ENCODE measurements at regions not wholly inside any gene's neighbourhood (a gene's known extent, or its start where the extent isn't known, plus 50 kb on each side); places are given as distances from the start of the nearest gene placed in this dataset.
"Not testable (repeated sequence)": the region's sequence is repeated elsewhere in the genome, so short reads cannot be mapped to it uniquely, and the experiment has no call there.

GRCh38 chr10:43923328-43923727 lies 274.6 kb upstream of the ZNF32 start:
- Histone ChIP-seq H3K9me3 (no peaks in the 10 kb centered on the region), H3K36me3 (no peaks in the 10 kb centered on the region), H3K4me3 (no peak overlapping the region), H3K4me1 (no peaks in the 10 kb centered on the region), H3K27me3 (no peaks in the 10 kb centered on the region), H3K27ac (no peak overlapping the region)
- intact Hi-C loops (cut with DNase I), result no loop called here
- TF ChIP-seq CTCF (IDR thresholded peaks at IDR 0.05), result no peak
- DNase-seq, result no peak
- no peak for ATAC-seq

DNA sequence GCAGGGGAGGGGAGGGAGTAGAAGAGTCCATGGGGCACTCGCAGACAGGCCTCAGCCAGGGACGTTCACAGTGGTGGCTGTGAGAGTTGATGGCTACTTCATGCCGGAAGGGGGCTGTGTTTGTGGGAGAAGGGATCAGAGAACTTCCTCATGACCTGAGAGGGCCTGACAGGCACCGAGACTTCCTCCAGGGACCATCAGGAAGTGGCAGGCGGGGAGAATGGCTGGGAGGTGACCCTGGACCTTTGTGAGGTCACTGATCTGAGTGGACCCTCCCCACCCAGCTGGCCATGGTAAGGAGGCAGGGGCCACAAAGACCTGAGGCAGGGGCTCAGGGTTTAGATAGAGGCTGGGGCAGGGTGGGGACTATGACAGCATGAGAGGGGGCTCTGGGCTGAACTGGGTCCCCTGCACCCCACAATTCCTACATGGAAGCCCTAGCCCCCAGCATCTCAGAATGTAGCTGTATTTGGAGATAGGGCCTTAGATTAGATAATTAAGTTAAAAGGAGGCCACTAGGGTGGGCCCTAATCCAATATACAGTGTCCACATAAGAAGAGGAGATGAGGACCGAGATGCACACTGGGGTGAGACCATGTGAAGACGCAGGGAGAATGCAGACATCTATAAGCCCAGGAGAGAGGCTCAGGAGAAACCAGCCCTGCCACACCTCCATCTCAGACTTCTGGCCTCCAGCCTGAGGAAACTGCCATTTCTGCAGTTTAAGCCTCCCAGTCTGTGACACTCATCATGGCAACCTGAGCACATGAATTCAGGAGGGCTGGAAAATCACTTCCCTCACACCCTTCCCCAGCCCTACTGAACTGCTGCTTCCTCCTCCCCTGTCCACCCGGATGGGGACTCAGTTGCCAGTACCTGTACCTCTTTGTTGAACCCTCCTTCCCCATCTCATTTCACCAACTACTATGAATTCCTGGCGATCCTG lies 273.9 kb upstream of the ZNF32 start:
- Histone ChIP-seq H3K27ac (no peak overlapping the region), H3K27me3 (no peaks in the 10 kb centered on the region), H3K36me3 (no peaks in the 10 kb centered on the region), H3K9me3 (no peaks in the 10 kb centered on the region), H3K4me1 (no peaks in the 10 kb centered on the region), H3K4me3 (no peak overlapping the region)
- no peak for DNase-seq
- no peak for TF ChIP-seq CTCF (IDR thresholded peaks at IDR 0.05)
- peak; percentile 30 for ATAC-seq
- intact Hi-C loops (cut with DNase I), result no loop called here

GRCh38 chr10:43921881-43922280 lies 273.2 kb upstream of the ZNF32 start:
- Histone ChIP-seq H3K27ac (no peak overlapping the region), H3K4me3 (no peak overlapping the region), H3K9me3 (no peaks in the 10 kb centered on the region), H3K27me3 (no peaks in the 10 kb centered on the region), H3K36me3 (no peaks in the 10 kb centered on the region), H3K4me1 (no peaks in the 10 kb centered on the region)
- no peak for TF ChIP-seq CTCF (IDR thresholded peaks at IDR 0.05)
- peak; percentile 37 for DNase-seq
- intact Hi-C loops (cut with DNase I), result no loop called here
- ATAC-seq, result peak; percentile 10

DNA sequence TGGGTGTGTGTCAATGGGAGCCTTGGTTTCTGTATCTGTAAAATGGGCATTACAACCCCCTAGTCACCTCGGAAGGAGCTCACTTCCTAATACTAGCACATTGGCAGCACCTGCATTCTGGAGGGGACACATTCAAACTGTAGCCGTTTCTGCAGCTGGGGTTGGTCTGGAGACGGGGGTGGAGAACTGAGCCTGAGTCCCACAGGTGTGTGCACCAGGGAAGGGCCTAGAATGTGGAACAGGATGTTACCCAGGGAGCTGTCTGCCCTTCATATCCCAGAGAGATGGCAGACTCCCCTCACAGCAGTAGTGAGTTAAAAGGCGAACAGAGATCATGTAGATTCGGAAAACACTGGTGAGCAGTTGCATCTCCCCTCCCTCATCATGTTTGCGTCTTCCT lies 272.8 kb upstream of the ZNF32 start:
- H3K4me3 ChIP-seq, result no peak overlapping the region
- intact Hi-C loops (cut with DNase I), result no loop called here
- no peaks in the 10 kb centered on the region for H3K27me3 ChIP-seq
- ATAC-seq, result no peak
- no peaks in the 10 kb centered on the region for H3K36me3 ChIP-seq
- TF ChIP-seq CTCF (IDR thresholded peaks at IDR 0.05), result no peak
- no peak overlapping the region for H3K27ac ChIP-seq
- peak; percentile 25 for DNase-seq
- no peaks in the 10 kb centered on the region for H3K4me1 ChIP-seq
- no peaks in the 10 kb centered on the region for H3K9me3 ChIP-seq

- H3K4me1 ChIP-seq; ATAC-seq; H3K27me3 ChIP-seq; H3K27ac ChIP-seq; DNase-seq; H3K36me3 ChIP-seq; intact Hi-C loops (cut with DNase I); H3K4me3 ChIP-seq; H3K9me3 ChIP-seq: not testable (repeated sequence)
Measured at GRCh38 chr10:43920236-43920758, 271.6 kb upstream of the ZNF32 start.

DNA sequence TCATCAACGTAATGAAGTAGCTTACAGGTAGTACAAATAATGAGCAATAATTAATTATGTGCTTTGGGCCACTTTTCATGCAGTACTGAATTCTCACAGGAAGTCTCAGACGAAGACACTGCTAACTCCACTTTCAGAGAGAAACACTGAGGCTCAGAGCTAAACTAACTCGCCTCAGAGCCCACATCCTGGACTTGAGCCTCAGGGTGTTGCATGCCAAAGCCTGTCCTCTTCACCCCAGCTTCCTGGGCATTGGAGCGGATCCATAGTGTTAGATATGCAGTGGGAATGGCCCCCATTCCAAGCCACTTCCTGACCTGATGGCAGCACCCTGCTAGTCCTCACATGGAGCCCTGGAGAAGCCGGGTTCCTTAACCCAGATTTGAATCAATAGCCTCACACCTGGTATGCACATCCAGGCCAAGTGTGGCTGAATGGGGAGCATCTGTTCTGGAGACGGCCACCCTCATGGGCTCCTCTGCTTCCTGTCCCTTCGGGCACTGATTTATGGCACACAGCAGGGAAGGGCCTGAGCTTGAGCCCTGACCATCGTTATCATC lies 265.1 kb upstream of the ZNF32 start:
- no peak overlapping the region for H3K27ac ChIP-seq
- intact Hi-C loops (cut with DNase I), result no loop called here
- no peak for TF ChIP-seq CTCF (IDR thresholded peaks at IDR 0.05)
- no peak for ATAC-seq
- no peak overlapping the region for H3K4me3 ChIP-seq
- no peaks in the 10 kb centered on the region for H3K27me3 ChIP-seq
- DNase-seq, result no peak
- no peaks in the 10 kb centered on the region for H3K36me3 ChIP-seq
- no peaks in the 10 kb centered on the region for H3K4me1 ChIP-seq
- no peaks in the 10 kb centered on the region for H3K9me3 ChIP-seq
